Sigmoid colon (tissue), 6 donors: ENCODE measurements at regions not wholly inside any gene's neighbourhood (a gene's known extent, or its start where the extent isn't known, plus 50 kb on each side); places are given as distances from the start of the nearest gene placed in this dataset.
A peak's percentile ranks its signal among the peaks of the same experiment; 100 is the strongest.

ENCODE experiments used
- DNase-seq: peaks from one replicate; pipeline ENCODE4 v3.0.0-alpha.2; 2019
- H3K27ac ChIP-seq, 4 donors: fragments of 200-600 bp; sonication (generic); one replicate each; pipeline ENCODE4 v1.5.1; 2016 to 2019; ENCODE audit warnings: mild to moderate bottlenecking in 1 of 4
- H3K27me3 ChIP-seq, 3 donors: fragments of 200-600 bp; sonication (generic); one replicate each; pipeline ENCODE4 v1.5.1; 2019; ENCODE audit warnings: mild to moderate bottlenecking in 1 of 3
- H3K36me3 ChIP-seq, 4 donors: fragments of 200-600 bp; sonication (generic); one replicate each; pipeline ENCODE4 v1.5.1; 2016 to 2019
- H3K4me1 ChIP-seq, 4 donors: fragments of 200-600 bp; sonication (generic); one replicate each; pipeline ENCODE4 v1.5.1; 2017 to 2019
- H3K4me3 ChIP-seq, 4 donors: fragments of 200-600 bp; sonication (generic); one replicate each; pipeline ENCODE4 v1.5.1; 2017 to 2019; ENCODE audit warnings: mild to moderate bottlenecking in 2 of 4, moderate library complexity in 1 of 4
- H3K9me3 ChIP-seq, 4 donors: fragments of 200-600 bp in 3 of 4; sonication (generic) in 3 of 4; one replicate each; pipeline versions ENCODE4 v1.5.1 to v1.6.1; 2013 to 2019
- EP300 ChIP-seq, 4 donors: sonication (generic); formaldehyde crosslinking; IDR thresholded peaks; one replicate each; pipeline ENCODE4 v1.6.1; 2017; ENCODE audit warnings: antibody characterized with exemption in 4 of 4
- POLR2A ChIP-seq, 2 donors: fragments of 450-650 bp; IDR thresholded peaks; one replicate each; pipeline ENCODE4 v1.6.1; 2016; ENCODE audit warnings: antibody characterized with exemption in 2 of 2, mild to moderate bottlenecking in 2 of 2, moderate library complexity in 2 of 2
- POLR2AphosphoS5 ChIP-seq, 4 donors: sonication (generic); formaldehyde crosslinking; IDR thresholded peaks; one replicate each; pipeline ENCODE4 v1.6.1; 2017; ENCODE audit warnings: antibody characterized with exemption in 4 of 4
- WGBS, 2 donors: extraction: QIAGEN DNeasy Blood & Tissue Kit; methylation state at CpG; one replicate each; pipeline ENCODE4 v1.1.7; 2013; 5-methylcytosine and 5-hydroxymethylcytosine counted together
- intact Hi-C: fragments of 100-400 bp; cut with DNase I; formaldehyde crosslinking; loops from one replicate; pipeline ENCODE4 v1.15.1; 2023
- TF ChIP-seq, protein P1 (sequence below), 4 experiments: fragments of 450-650 bp in 3 of 4; fragments of 200-600 bp in 1 of 4; IDR thresholded peaks; one replicate each; pipeline ENCODE4 v1.5.1; 2016 to 2019; ENCODE audit warnings: antibody characterized with exemption in 4 of 4, mild to moderate bottlenecking in 3 of 4, moderate library complexity in 2 of 4
- donor health status: healthy with polysubstance abuse.
- donor health status: healthy.

DNA sequence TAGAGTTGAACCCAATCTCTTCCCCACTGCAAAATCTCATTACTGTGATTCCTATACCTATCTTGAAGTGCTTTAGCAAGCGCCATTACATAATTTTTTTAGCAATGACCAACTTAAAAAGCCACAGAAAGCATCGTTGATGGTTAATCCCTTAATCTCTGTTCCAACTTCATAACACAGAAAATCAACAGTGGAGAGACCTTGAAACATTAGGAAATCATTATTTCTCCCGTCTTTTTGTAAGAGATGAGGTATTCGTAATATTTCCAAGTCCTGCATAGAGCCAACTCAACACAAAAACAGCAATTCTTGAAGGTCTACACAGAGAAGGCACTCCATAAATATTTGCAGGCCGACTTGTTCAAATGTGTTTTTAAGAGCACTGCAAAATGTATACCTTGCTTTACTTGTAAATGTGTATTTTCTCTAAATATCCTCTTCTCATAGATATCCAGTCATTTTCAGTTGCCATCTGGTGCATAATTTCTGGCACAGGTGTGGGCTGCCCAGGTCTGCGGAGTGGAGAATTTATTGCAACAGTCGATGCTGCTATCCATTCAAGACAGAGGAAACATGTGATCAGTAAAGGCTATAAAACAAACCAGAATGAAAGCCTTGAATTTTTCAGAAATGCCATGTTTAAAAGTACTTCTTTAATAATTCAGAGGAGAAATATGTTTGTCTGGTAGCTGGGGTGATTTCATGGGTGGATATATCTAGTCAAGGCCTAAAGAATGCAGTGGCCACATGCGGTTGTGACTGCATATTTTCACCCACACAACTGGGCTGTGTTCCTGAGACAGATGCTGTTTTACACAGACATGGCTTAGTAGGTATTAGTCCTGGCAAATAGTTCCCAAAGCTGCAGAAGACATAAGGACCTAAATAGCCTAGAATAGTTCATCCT is 234.3 kb upstream of the STARD13 start:
- no peak for TF ChIP-seq POLR2AphosphoS5 (IDR thresholded peaks at IDR 0.05)
- TF ChIP-seq POLR2A (IDR thresholded peaks at IDR 0.05), result no peak
- no peak for TF ChIP-seq EP300 (IDR thresholded peaks at IDR 0.05)
- TF ChIP-seq, protein P1, sequence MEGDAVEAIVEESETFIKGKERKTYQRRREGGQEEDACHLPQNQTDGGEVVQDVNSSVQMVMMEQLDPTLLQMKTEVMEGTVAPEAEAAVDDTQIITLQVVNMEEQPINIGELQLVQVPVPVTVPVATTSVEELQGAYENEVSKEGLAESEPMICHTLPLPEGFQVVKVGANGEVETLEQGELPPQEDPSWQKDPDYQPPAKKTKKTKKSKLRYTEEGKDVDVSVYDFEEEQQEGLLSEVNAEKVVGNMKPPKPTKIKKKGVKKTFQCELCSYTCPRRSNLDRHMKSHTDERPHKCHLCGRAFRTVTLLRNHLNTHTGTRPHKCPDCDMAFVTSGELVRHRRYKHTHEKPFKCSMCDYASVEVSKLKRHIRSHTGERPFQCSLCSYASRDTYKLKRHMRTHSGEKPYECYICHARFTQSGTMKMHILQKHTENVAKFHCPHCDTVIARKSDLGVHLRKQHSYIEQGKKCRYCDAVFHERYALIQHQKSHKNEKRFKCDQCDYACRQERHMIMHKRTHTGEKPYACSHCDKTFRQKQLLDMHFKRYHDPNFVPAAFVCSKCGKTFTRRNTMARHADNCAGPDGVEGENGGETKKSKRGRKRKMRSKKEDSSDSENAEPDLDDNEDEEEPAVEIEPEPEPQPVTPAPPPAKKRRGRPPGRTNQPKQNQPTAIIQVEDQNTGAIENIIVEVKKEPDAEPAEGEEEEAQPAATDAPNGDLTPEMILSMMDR (IDR thresholded peaks at IDR 0.05), result no peak
- H3K36me3 ChIP-seq, result no peaks in the 10 kb centered on the region
- 77 to 78% methylated on average over 8 of the region's 8 CpGs for WGBS, 2 donors
- peak overlapping the region in 3 of 4 donors; percentile 17 to 69 (median 52) for H3K27ac ChIP-seq
- no peak overlapping the region for H3K4me3 ChIP-seq
- no peaks in the 10 kb centered on the region for H3K9me3 ChIP-seq
- peaks cover 0 to 37% (median 13%) of the 10 kb centered on the region in 4 donors for H3K4me1 ChIP-seq
- intact Hi-C loops, result no loop called here
- no peaks in the 10 kb centered on the region for H3K27me3 ChIP-seq
- no peak for DNase-seq

DNA sequence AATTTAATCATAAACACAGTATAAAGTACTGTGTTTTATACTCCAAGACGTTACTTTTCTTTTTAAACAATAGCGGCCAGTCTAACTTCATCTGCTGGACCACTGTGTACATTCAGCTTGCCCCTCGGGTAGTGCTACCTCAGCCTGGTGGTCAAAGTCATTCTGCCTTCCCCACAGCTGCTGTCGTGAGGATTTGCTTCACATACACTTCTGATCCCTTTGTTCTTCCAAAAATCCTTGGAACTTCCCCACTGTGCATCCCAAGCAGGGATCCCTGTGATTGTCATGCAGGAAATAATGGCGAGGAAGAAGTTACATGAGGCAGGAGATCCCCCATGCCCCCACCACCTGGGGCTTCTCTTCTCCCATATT is 234.9 kb upstream of the STARD13 start:
- no peak overlapping the region for H3K4me3 ChIP-seq
- DNase-seq, result no peak
- WGBS, 2 donors, result 88 to 90% methylated on average over 5 of the region's 5 CpGs
- no peaks in the 10 kb centered on the region for H3K36me3 ChIP-seq
- TF ChIP-seq POLR2AphosphoS5 (IDR thresholded peaks at IDR 0.05) (no peak), POLR2A (IDR thresholded peaks at IDR 0.05) (no peak), EP300 (IDR thresholded peaks at IDR 0.05) (no peak)
- TF ChIP-seq, protein P1 (IDR thresholded peaks at IDR 0.05), result no peak
- peak overlapping the region in 3 of 4 donors; percentile 17 to 69 (median 52) for H3K27ac ChIP-seq
- H3K27me3 ChIP-seq, result no peaks in the 10 kb centered on the region
- intact Hi-C loops, result no loop called here
- H3K9me3 ChIP-seq, result no peaks in the 10 kb centered on the region
- H3K4me1 ChIP-seq, result peaks cover 0 to 36% (median 13%) of the 10 kb centered on the region in 4 donors

DNA sequence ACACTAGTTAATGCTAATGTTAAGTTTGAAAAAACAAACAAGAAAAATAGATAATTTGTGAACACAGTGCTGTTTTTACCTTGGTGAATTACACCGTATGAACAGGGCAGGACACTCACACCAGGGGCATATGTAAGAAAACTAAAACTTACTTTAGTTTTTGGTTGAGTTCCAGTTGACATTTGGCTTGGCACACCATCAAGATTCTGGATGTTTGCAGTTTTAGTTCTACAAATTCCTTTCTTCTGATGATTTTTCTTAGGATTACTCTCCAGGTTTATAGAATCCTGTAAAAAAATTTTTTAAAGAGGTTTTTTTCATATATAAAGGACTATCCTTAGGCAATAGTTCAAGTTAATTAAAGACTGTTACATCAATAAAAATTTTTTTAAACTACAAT is 238.5 kb upstream of the STARD13 start:
- intact Hi-C loops, result no loop called here
- Histone ChIP-seq H3K4me3 (no peak overlapping the region), H3K27me3 (no peaks in the 10 kb centered on the region), H3K4me1 (peaks cover 0 to 42% (median 20%) of the 10 kb centered on the region in 4 donors), H3K27ac (peak overlapping the region in 1 of 4 donors; percentile 13), H3K36me3 (no peaks in the 10 kb centered on the region), H3K9me3 (no peaks in the 10 kb centered on the region)
- WGBS, 2 donors, result 84 to 87% methylated on average over 1 of the region's 1 CpG
- TF ChIP-seq POLR2A (IDR thresholded peaks at IDR 0.05) (no peak), POLR2AphosphoS5 (IDR thresholded peaks at IDR 0.05) (no peak), EP300 (IDR thresholded peaks at IDR 0.05) (no peak)
- TF ChIP-seq, protein P1 (IDR thresholded peaks at IDR 0.05), result no peak
- DNase-seq, result no peak

DNA sequence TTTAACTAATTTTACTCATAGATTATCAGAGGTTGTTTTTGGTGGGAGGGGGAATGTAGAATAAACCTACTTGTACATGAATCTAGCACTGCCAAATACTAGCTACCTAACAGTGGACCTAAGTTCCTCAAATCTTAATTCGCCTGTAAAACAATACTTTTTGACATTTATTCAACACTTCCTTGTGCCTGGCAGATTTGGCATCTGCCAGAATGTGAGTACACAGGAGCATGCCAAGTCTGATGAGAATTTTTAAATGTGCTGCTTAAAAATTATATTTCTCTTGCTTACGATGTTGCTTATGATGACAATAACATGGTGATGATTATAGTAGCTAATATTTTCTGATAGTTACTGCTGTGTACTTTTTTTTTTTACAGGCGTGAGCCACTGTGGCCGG is 240.2 kb upstream of the STARD13 start:
- Histone ChIP-seq H3K9me3 (no peaks in the 10 kb centered on the region), H3K4me3 (no peak overlapping the region), H3K4me1 (peaks cover 0 to 30% (median 14%) of the 10 kb centered on the region in 4 donors), H3K27ac (no peak overlapping the region), H3K36me3 (no peaks in the 10 kb centered on the region), H3K27me3 (no peaks in the 10 kb centered on the region)
- no peak for TF ChIP-seq POLR2A (IDR thresholded peaks at IDR 0.05)
- no peak for TF ChIP-seq POLR2AphosphoS5 (IDR thresholded peaks at IDR 0.05)
- no peak for TF ChIP-seq EP300 (IDR thresholded peaks at IDR 0.05)
- TF ChIP-seq, protein P1 (IDR thresholded peaks at IDR 0.05), result no peak
- no peak for DNase-seq
- WGBS, 2 donors, result 85 to 88% methylated on average over 4 of the region's 4 CpGs
- intact Hi-C loops, result no loop called here
